ENCODE measurements at regions not wholly inside any gene's neighbourhood (a gene's known extent, or its start where the extent isn't known, plus 50 kb on each side); places are given as distances from the start of the nearest gene placed in this dataset.
A peak's percentile ranks its signal among the peaks of the same experiment; 100 is the strongest.

GRCh38 chr1:56311766-56312165 is 267.6 kb downstream of the PLPP3 start:
- DNase-seq (ENCODE audit: low spot score): no peak

GRCh38 chr1:56310945-56311344 is 268.4 kb downstream of the PLPP3 start:
- DNase-seq (ENCODE audit: low spot score): no peak

DNA sequence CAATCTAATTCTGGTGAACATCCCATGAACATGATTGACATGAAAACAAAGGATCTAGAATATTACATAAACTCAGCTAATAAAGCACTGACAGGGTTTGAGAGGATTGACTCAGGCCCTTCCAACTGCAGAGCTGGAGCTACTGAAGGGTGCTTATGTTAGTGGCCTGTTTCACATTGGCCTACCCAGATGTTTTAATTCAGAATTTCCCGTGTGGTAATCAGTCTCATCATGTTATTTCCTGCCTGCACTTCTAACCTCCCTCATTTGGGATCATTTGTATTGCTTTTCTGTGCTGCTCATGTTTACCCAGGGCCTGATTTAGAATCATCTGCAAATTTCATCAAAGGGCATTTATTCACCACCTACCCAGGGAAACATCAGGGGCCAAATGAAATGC is 270.3 kb downstream of the PLPP3 start:
- DNase-seq (ENCODE audit: low spot score): no peak

GRCh38 chr1:56304975-56305374 is 274.4 kb downstream of the PLPP3 start:
- no peak for DNase-seq (ENCODE audit: low spot score)

DNA sequence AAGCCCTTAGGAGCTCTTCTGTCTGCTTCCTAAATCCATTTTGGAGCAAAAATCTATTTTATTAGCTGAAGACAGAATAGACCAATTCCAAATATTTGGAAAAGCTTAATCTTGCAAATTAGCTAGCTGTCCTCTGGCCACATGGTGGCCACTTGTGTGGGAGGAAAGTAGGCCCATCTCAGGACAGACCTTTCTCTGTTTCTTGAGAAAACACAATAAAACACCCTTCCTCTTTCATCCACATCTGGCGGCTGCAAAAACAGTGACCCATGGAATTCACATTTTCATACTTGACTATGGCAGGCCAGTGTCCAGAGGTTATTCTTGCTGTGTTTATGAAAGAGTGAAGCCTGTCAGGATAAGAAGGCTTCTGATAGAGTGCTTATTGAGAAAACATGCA is 275.6 kb downstream of the PLPP3 start:
- no peak for DNase-seq (ENCODE audit: low spot score)

GRCh38 chr1:56302878-56303277 is 276.5 kb downstream of the PLPP3 start:
- DNase-seq (ENCODE audit: low spot score): no peak

- no peak for DNase-seq (ENCODE audit: low spot score)
Measured at GRCh38 chr1:56301791-56302190, 277.6 kb downstream of the PLPP3 start.

DNA sequence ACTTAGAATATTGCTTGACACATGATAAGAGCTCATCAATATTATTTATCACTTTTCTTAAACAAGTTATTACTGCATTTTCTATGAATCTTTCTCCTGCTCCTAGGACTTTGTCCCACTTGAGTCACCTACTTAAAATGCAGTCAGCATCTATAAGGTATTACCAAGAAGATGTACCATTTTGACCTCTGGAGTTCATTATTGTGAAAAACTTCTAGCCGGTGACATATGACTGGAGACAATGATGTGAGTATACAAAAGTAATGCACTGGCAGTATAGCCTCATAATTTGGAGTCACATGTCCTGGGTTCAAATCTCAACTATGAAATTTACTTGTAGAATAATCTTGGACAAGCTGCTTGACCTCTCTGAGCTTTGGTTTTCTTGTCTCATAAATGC is 278.5 kb downstream of the PLPP3 start:
- no peak for DNase-seq (ENCODE audit: low spot score)

- no peak for DNase-seq (ENCODE audit: low spot score)
Measured at GRCh38 chr1:56298866-56299265, 280.5 kb downstream of the PLPP3 start.

- peak; percentile 9 for DNase-seq (ENCODE audit: low spot score)
Measured at GRCh38 chr1:56297904-56298303, 281.5 kb downstream of the PLPP3 start.

DNA sequence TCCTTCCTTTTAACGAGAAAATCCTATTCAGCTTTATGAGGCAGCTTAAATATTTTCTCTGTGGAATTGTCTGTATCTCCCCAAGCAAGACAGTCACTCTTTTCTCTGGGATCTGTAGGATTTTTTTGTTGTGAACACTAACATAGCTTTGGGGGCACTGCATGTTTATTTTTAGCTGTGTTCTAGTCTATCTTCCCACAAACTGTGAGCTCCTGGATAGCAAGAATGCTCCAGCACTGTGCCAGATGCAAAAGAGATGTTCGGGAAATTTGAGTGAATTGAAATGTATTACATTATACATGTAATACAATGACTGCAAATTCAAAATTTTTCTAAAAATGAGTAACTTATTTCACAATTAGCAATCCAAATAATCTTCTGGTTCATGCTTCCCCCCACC is 282.2 kb downstream of the PLPP3 start:
- no peak for DNase-seq (ENCODE audit: low spot score)

DNA sequence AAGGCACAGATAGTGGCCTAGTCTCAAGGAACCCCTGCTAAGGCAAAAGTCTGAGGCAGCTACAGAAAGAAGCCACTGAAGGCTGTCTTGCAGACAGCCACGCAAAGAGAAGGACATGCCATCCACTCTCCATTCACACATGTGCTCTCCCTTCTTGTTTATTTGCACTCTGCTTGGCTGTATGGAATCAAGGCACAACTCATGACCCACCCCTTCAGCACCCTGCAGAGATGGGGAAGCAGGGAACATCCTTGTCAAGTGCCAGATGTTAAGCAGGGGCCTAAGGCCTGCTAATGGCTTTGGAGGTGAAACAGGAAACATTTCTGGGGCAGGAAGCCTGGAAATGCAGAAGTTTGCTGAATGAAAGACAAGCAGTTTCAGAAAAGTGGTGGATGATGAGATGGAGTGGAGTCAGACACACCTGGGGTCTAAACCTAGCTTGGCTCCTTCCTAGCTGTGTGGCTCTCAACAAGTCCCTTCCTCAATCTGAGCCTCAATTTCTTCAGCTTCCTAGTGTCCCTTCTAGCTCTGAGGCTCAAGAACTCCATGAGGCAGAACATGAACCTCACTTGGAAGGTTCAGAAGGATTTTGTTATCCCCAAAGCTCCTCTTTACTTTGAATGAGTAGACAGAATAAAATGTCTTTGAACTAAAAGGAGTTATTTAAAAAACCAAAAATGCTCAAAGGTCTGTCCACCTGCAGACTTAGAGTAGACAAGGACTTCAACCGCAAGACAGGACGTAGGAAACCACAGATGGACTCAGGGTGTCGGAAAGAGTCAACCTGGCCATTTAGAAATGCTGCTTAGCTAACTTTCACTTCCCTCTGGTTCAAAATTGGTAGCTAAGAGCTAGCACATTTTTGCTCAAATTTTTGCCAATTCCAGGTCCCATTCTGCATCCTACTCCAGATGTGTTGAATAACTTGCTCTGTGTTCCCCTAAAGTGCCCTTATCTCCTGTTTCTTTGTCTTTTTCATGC is 283.1 kb downstream of the PLPP3 start:
- no peak for DNase-seq (ENCODE audit: low spot score)

- DNase-seq (ENCODE audit: low spot score): no peak
Measured at GRCh38 chr1:56291374-56291919, 287.9 kb downstream of the PLPP3 start.

DNA sequence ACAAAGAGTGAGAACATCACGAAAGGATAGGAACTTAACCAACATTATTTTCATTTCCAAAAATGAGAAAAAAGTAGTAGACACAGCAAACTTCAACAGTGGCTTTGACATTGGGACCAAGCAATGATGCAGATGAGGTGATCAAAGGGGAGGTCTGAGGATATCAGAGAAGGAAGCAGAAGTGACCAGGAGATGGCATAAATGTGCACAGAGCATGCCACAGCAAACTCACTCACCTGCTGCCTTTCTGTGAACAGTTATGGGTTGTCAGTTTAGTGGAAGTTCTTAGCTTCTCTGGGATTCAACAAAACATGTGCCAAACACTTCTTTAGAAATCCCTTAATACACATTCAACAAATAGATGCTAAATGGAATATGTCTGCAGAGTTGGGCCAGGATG is 290.1 kb downstream of the PLPP3 start:
- no peak for DNase-seq (ENCODE audit: low spot score)

GRCh38 chr1:56287721-56288120 is 291.6 kb downstream of the PLPP3 start:
- DNase-seq (ENCODE audit: low spot score): no peak

DNA sequence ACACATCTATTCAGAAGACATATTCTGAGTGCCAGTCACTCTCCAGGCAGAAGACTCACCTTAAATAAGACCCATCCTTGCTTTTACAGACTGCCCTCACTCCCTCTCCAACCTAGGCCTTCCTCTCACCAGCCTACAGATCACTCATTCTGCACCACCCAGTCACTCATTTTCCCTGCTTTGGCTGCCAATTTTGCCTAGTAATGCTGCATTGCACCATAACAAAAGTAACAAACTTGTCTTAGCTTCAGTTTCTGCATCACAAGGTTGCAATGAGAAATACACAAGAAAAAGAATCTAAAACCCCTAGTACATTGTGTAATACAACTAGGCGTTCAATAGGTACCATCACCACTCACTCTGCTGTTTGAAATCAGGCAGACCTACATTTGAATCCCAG is 292.4 kb downstream of the PLPP3 start:
- DNase-seq (ENCODE audit: low spot score): no peak

DNA sequence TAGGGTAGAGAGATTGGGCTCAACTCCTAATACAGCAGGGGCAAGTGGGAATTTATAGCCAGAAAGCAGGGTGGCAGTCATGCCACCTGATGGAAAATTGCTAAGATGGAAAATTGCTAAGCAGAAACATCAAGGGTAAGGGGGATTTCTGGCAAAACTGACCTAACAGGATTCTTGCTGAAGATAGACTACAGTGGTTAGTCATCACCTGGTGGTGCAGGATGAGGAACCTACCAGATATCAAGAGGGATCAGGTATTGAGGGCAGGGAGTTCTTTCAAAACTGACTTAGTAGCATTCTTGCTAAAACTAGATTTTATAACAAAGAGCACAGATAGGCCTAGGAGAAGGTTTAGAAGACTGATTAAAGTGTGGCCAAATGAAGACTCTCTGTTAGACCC is 292.9 kb downstream of the PLPP3 start:
- no peak for DNase-seq (ENCODE audit: low spot score)

GRCh38 chr1:56285554-56286402 is 293.6 kb downstream of the PLPP3 start:
- DNase-seq (ENCODE audit: low spot score): no peak

DNA sequence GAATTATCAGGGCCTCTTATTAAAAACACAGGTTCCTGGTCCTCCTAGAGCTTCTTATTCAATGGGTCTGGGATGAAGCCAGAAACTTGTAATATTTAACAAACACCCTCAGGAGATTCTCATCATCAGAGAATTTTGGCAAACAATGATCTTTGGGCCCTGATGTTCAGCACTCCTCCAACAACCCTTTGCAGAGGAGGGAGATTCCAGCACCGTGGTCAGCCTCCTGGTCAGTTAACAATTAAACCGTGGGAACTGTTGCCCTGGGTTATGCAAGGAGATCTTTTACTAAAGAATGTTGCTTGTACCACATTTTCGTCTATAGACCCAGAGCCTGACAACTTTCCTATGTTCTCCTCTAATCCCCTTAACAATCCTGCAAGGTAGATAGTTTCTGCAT is 294.4 kb downstream of the PLPP3 start:
- no peak for DNase-seq (ENCODE audit: low spot score)

DNA sequence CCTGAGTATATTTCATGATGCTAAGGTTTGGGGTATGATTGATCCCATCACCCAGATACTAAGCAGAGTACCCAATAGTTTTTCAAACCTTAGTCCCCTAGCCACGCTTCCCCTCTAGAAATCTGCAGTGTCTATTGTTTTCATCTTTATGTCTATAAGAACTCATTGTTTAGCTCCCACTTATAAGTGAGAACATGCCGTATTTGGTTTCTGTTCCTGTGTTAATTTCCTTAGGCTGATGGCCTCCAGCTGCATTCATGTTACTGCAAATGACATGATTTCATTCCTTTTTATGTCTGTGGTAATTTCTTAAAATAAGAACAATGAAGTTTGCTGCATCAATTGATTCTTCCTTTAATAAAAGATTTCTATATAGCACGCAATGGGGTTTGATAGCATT is 301.3 kb downstream of the PLPP3 start:
- DNase-seq (ENCODE audit: low spot score): no peak

- DNase-seq (ENCODE audit: low spot score): no peak
Measured at GRCh38 chr1:56268519-56269140, 310.7 kb downstream of the PLPP3 start.

GRCh38 chr1:56267611-56268010 is 311.8 kb downstream of the PLPP3 start:
- DNase-seq (ENCODE audit: low spot score): no peak

Data from HuH-7.5 (cell line).